ENCODE measurements at regions not wholly inside any gene's neighbourhood (a gene's known extent, or its start where the extent isn't known, plus 50 kb on each side); places are given as distances from the start of the nearest gene placed in this dataset.
"Not testable (repeated sequence)": the region's sequence is repeated elsewhere in the genome, so short reads cannot be mapped to it uniquely, and the experiment has no call there.

GRCh38 chr11:109715424-109715823 is 293.4 kb downstream of the C11orf87 start:
- not testable (repeated sequence) for TF ChIP-seq CTCF, POLR2A (IDR thresholded peaks at IDR 0.05)
